Mesendoderm (in vitro differentiated cells): ENCODE measurements at regions not wholly inside any gene's neighbourhood (a gene's known extent, or its start where the extent isn't known, plus 50 kb on each side); places are given as distances from the start of the nearest gene placed in this dataset.

Experiments used
- DNase-seq: peaks from one replicate; pipeline ENCODE4 v3.0.0; 2013
- H2AK5ac ChIP-seq: 2 replicates; pipeline ENCODE4 v1.6.1; 2013; ENCODE audit warnings: low read length, inconsistent platforms
- H2BK120ac ChIP-seq: 2 replicates; pipeline ENCODE4 v1.6.1; 2013; ENCODE audit warnings: low read depth, mild to moderate bottlenecking, low read length, moderate library complexity, mixed read lengths
- H2BK15ac ChIP-seq: replicated peaks from 2 replicates; pipeline ENCODE4 v1.6.1; 2013; ENCODE audit warnings: low read depth, mild to moderate bottlenecking, moderate library complexity
- H2BK5ac ChIP-seq: 2 replicates; pipeline ENCODE4 v1.6.1; 2013; ENCODE audit warnings: low read length, inconsistent platforms
- H3K18ac ChIP-seq: 2 replicates; pipeline ENCODE4 v1.6.1; 2013; ENCODE audit warnings: mild to moderate bottlenecking, low read length, mixed read lengths
- H3K23ac ChIP-seq: one replicate; pipeline ENCODE4 v1.6.1; 2013; ENCODE audit warnings: low read length
- H3K27ac ChIP-seq: 2 replicates; pipeline ENCODE4 v1.5.1; 2013; ENCODE audit warnings: low read depth, mild to moderate bottlenecking, inconsistent platforms, low read length, moderate library complexity
- H3K27me3 ChIP-seq: 2 replicates; pipeline ENCODE4 v1.6.1; 2013; ENCODE audit warnings: low read length, control low read depth, mild to moderate bottlenecking, inconsistent platforms; ENCODE audit not compliant: insufficient read depth, poor library complexity
- H3K36me3 ChIP-seq: 2 replicates; pipeline ENCODE4 v1.6.1; 2013; ENCODE audit warnings: low read length, inconsistent platforms; ENCODE audit not compliant: control insufficient read depth, insufficient read depth
- H3K4ac ChIP-seq: one replicate; pipeline ENCODE4 v1.6.1; 2013; ENCODE audit warnings: low read depth, mild to moderate bottlenecking, low read length, moderate library complexity
- H3K4me1 ChIP-seq: 2 replicates; pipeline ENCODE4 v1.6.1; 2013; ENCODE audit warnings: low read depth, low read length, inconsistent platforms; ENCODE audit not compliant: control insufficient read depth
- H3K4me2 ChIP-seq: 2 replicates; pipeline ENCODE4 v1.6.1; 2013; ENCODE audit warnings: low read length
- H3K4me3 ChIP-seq: 2 replicates; pipeline ENCODE4 v1.5.1; 2013; ENCODE audit warnings: mild to moderate bottlenecking, low read length
- H3K56ac ChIP-seq: one replicate; pipeline ENCODE4 v1.6.1; 2013; ENCODE audit warnings: low read length
- H3K79me1 ChIP-seq: 2 replicates; pipeline ENCODE4 v1.6.1; 2013; ENCODE audit warnings: low read length, inconsistent platforms
- H3K79me2 ChIP-seq: 2 replicates; pipeline ENCODE4 v1.6.1; 2013; ENCODE audit warnings: mild to moderate bottlenecking, low read length; ENCODE audit not compliant: control insufficient read depth, insufficient read depth
- H3K9ac ChIP-seq: 2 replicates; pipeline ENCODE4 v1.6.1; 2013; ENCODE audit warnings: low read length, inconsistent platforms
- H4K5ac ChIP-seq: one replicate; pipeline ENCODE4 v1.6.1; 2013; ENCODE audit warnings: low read length
- H4K8ac ChIP-seq: one replicate; pipeline ENCODE4 v1.6.1; 2013; ENCODE audit warnings: low read depth, mild to moderate bottlenecking, control low read depth, low read length, moderate library complexity
- WGBS: extraction: QIAGEN DNeasy Blood & Tissue Kit; methylation state at CpG from one replicate; pipeline ENCODE4 v1.1.7; 2013; ENCODE audit warnings: low lambda C conversion rate, missing lambda C conversion rate; ENCODE audit not compliant: insufficient coverage; ENCODE audit errors: extremely low coverage; 5-methylcytosine and 5-hydroxymethylcytosine counted together

- Histone ChIP-seq H3K79me2 (no peaks in the 10 kb centered on the region), H3K23ac (no peak overlapping the region), H3K79me1 (no peaks in the 10 kb centered on the region), H3K36me3 (no peaks in the 10 kb centered on the region), H3K4me2 (no peak overlapping the region), H3K9ac (no peak overlapping the region), H4K8ac (no peak overlapping the region), H3K27ac (no peak overlapping the region), H3K27me3 (no peaks in the 10 kb centered on the region), H3K56ac (no peak overlapping the region), H3K4me3 (no peak overlapping the region), H2AK5ac (no peak overlapping the region), H2BK15ac (no peak overlapping the region), H2BK120ac (no peak overlapping the region), H3K4ac (no peak overlapping the region), H2BK5ac (no peak overlapping the region), H3K4me1 (no peaks in the 10 kb centered on the region), H3K18ac (no peak overlapping the region), H4K5ac (no peak overlapping the region)
- WGBS, result no CpG with 5 or more reads among the region's 2 CpGs
- DNase-seq, result no peak
Observed at GRCh38 chr4:171025776-171026175, 787.4 kb upstream of the GALNTL6 start.

- Histone ChIP-seq H4K8ac (no peak overlapping the region), H3K36me3 (no peaks in the 10 kb centered on the region), H3K27me3 (no peaks in the 10 kb centered on the region), H3K4me2 (no peak overlapping the region), H3K4me1 (no peaks in the 10 kb centered on the region), H2BK15ac (no peak overlapping the region), H3K79me2 (no peaks in the 10 kb centered on the region), H3K56ac (no peak overlapping the region), H3K9ac (no peak overlapping the region), H2BK5ac (no peak overlapping the region), H4K5ac (no peak overlapping the region), H2BK120ac (no peak overlapping the region), H3K4ac (no peak overlapping the region), H3K79me1 (no peaks in the 10 kb centered on the region), H3K18ac (no peak overlapping the region), H3K4me3 (no peak overlapping the region), H3K23ac (no peak overlapping the region), H2AK5ac (no peak overlapping the region), H3K27ac (no peak overlapping the region)
- no CpG with 5 or more reads among the region's 2 CpGs for WGBS
- DNase-seq, result no peak
Observed at GRCh38 chr4:171025343-171025742, 787.9 kb upstream of the GALNTL6 start.

GRCh38 chr4:171024720-171025303, 788.4 kb upstream of the GALNTL6 start:
- Histone ChIP-seq H3K18ac (no peak overlapping the region), H3K79me2 (no peaks in the 10 kb centered on the region), H2BK120ac (no peak overlapping the region), H4K8ac (no peak overlapping the region), H3K36me3 (no peaks in the 10 kb centered on the region), H3K56ac (no peak overlapping the region), H3K4me1 (no peaks in the 10 kb centered on the region), H3K27me3 (no peaks in the 10 kb centered on the region), H3K79me1 (no peaks in the 10 kb centered on the region), H3K27ac (no peak overlapping the region), H3K4ac (no peak overlapping the region), H2AK5ac (no peak overlapping the region), H3K4me3 (no peak overlapping the region), H2BK15ac (no peak overlapping the region), H4K5ac (no peak overlapping the region), H2BK5ac (no peak overlapping the region), H3K4me2 (no peak overlapping the region), H3K9ac (no peak overlapping the region), H3K23ac (no peak overlapping the region)
- no CpG with 5 or more reads among the region's 4 CpGs for WGBS
- DNase-seq, result no peak

GRCh38 chr4:171022824-171023230, 790.4 kb upstream of the GALNTL6 start:
- H3K23ac ChIP-seq, result no peak overlapping the region
- H3K56ac ChIP-seq, result no peak overlapping the region
- no peak overlapping the region for H4K5ac ChIP-seq
- H3K4me1 ChIP-seq, result no peaks in the 10 kb centered on the region
- H2AK5ac ChIP-seq, result no peak overlapping the region
- H2BK15ac ChIP-seq, result no peak overlapping the region
- no peak overlapping the region for H3K18ac ChIP-seq
- H3K4me2 ChIP-seq, result no peak overlapping the region
- no peaks in the 10 kb centered on the region for H3K36me3 ChIP-seq
- no peak for DNase-seq
- H3K79me1 ChIP-seq, result no peaks in the 10 kb centered on the region
- no peak overlapping the region for H2BK120ac ChIP-seq
- no peaks in the 10 kb centered on the region for H3K27me3 ChIP-seq
- H3K4ac ChIP-seq, result no peak overlapping the region
- WGBS, result no CpG with 5 or more reads among the region's 3 CpGs
- no peak overlapping the region for H3K4me3 ChIP-seq
- H3K79me2 ChIP-seq, result no peaks in the 10 kb centered on the region
- no peak overlapping the region for H3K9ac ChIP-seq
- no peak overlapping the region for H4K8ac ChIP-seq
- no peak overlapping the region for H3K27ac ChIP-seq
- no peak overlapping the region for H2BK5ac ChIP-seq

- Histone ChIP-seq H3K56ac (no peak overlapping the region), H4K8ac (no peak overlapping the region), H3K4me3 (no peak overlapping the region), H3K4ac (no peak overlapping the region), H2BK5ac (no peak overlapping the region), H3K9ac (no peak overlapping the region), H2BK120ac (no peak overlapping the region), H2BK15ac (no peak overlapping the region), H4K5ac (no peak overlapping the region), H3K27me3 (no peaks in the 10 kb centered on the region), H3K36me3 (no peaks in the 10 kb centered on the region), H3K23ac (no peak overlapping the region), H3K79me2 (no peaks in the 10 kb centered on the region), H3K4me2 (no peak overlapping the region), H3K79me1 (no peaks in the 10 kb centered on the region), H3K27ac (no peak overlapping the region), H2AK5ac (no peak overlapping the region), H3K18ac (no peak overlapping the region), H3K4me1 (no peaks in the 10 kb centered on the region)
- WGBS, result no CpG with 5 or more reads among the region's 1 CpG
- DNase-seq, result no peak
Observed at GRCh38 chr4:171017593-171017992, 795.6 kb upstream of the GALNTL6 start.

GRCh38 chr4:171016145-171016544, 797.1 kb upstream of the GALNTL6 start:
- no peaks in the 10 kb centered on the region for H3K79me1 ChIP-seq
- no peak overlapping the region for H3K23ac ChIP-seq
- no peaks in the 10 kb centered on the region for H3K27me3 ChIP-seq
- H3K56ac ChIP-seq, result no peak overlapping the region
- H3K4me3 ChIP-seq, result no peak overlapping the region
- no peak overlapping the region for H3K9ac ChIP-seq
- no peak overlapping the region for H2BK5ac ChIP-seq
- no peak overlapping the region for H2AK5ac ChIP-seq
- no peak for DNase-seq
- no peaks in the 10 kb centered on the region for H3K79me2 ChIP-seq
- no peak overlapping the region for H2BK15ac ChIP-seq
- H3K27ac ChIP-seq, result no peak overlapping the region
- no peak overlapping the region for H3K18ac ChIP-seq
- H3K36me3 ChIP-seq, result no peaks in the 10 kb centered on the region
- no peak overlapping the region for H4K5ac ChIP-seq
- H4K8ac ChIP-seq, result no peak overlapping the region
- no peak overlapping the region for H3K4ac ChIP-seq
- H2BK120ac ChIP-seq, result no peak overlapping the region
- no peak overlapping the region for H3K4me2 ChIP-seq
- no CpG with 5 or more reads among the region's 2 CpGs for WGBS
- no peaks in the 10 kb centered on the region for H3K4me1 ChIP-seq
